DND-41 (cell line): ENCODE measurements at regions not wholly inside any gene's neighbourhood (a gene's known extent, or its start where the extent isn't known, plus 50 kb on each side); places are given as distances from the start of the nearest gene placed in this dataset.

Source experiments
- ATAC-seq: fragments of 200-7000 bp; cut with Tn5 transposase; 3 replicates; pipeline ENCODE4 v1.9.1; 2021; ENCODE audit warnings: low read depth; ENCODE audit not compliant: insufficient read depth
- DNase-seq: peaks from one replicate; pipeline ENCODE4 v3.0.0-alpha.2; 2020
- H2AFZ ChIP-seq: 2 replicates; pipeline ENCODE4 v1.6.0; 2012; ENCODE audit warnings: low read depth, low read length
- H3K27ac ChIP-seq: 2 replicates; pipeline ENCODE4 v1.5.1; 2012; ENCODE audit warnings: low read length, inconsistent platforms
- H3K27me3 ChIP-seq: fragments of 200-600 bp; sonication (generic); 2 replicates; pipeline ENCODE4 v1.6.0; 2012; ENCODE audit warnings: low read length, mild to moderate bottlenecking, inconsistent platforms; ENCODE audit not compliant: insufficient read depth, poor library complexity
- H3K36me3 ChIP-seq: 2 replicates; pipeline ENCODE4 v1.5.1; 2012; ENCODE audit warnings: low read length, inconsistent platforms; ENCODE audit not compliant: insufficient read depth
- H3K4me1 ChIP-seq: 2 replicates; pipeline ENCODE4 v1.5.1; 2012; ENCODE audit warnings: mild to moderate bottlenecking, low read length; ENCODE audit not compliant: insufficient read depth
- H3K4me2 ChIP-seq: 2 replicates; pipeline ENCODE4 v1.6.0; 2012; ENCODE audit warnings: mild to moderate bottlenecking, moderate library complexity, low read length, inconsistent platforms; ENCODE audit not compliant: insufficient read depth
- H3K4me3 ChIP-seq, 2 experiments: fragments of 200-600 bp in 1 of 2; shearing (Covaris generic) in 1 of 2; 2 replicates each; pipeline ENCODE4 v1.5.1; 2012 to 2016; ENCODE audit warnings: inconsistent platforms in 2 of 2, low read length in 2 of 2, mild to moderate bottlenecking in 2 of 2, low read depth in 1 of 2, moderate library complexity in 1 of 2
- H3K79me2 ChIP-seq: 2 replicates; pipeline ENCODE4 v1.6.0; 2012; ENCODE audit warnings: low read length, inconsistent platforms; ENCODE audit not compliant: insufficient read depth
- H3K9ac ChIP-seq: 2 replicates; pipeline ENCODE4 v1.6.0; 2012; ENCODE audit warnings: low read depth, mild to moderate bottlenecking, inconsistent platforms, low read length, moderate library complexity
- H3K9me3 ChIP-seq: 2 replicates; pipeline ENCODE4 v1.5.1; 2012; ENCODE audit warnings: low read length, moderate library complexity, mild to moderate bottlenecking, inconsistent platforms; ENCODE audit not compliant: insufficient read depth, severe bottlenecking
- H4K20me1 ChIP-seq: 2 replicates; pipeline ENCODE4 v1.6.0; 2012; ENCODE audit warnings: low read length; ENCODE audit not compliant: insufficient read depth
- EZH2 ChIP-seq: IDR thresholded peaks from 3 replicates; pipeline ENCODE4 v1.6.1; 2012; ENCODE audit warnings: borderline replicate concordance, low read depth, mild to moderate bottlenecking, moderate library complexity, low read length, inconsistent platforms; ENCODE audit not compliant: severe bottlenecking
- TF ChIP-seq, protein P1 (sequence below): IDR thresholded peaks from 2 replicates; pipeline ENCODE4 v1.5.1; 2012; ENCODE audit warnings: borderline replicate concordance, low read length, moderate library complexity, mild to moderate bottlenecking; ENCODE audit not compliant: poor library complexity, severe bottlenecking; ENCODE audit errors: extremely low read depth

GRCh38 chrX:42220083-42220482 lies 296.7 kb upstream of the CASK start:
- Histone ChIP-seq H3K4me2 (no peak overlapping the region), H3K4me1 (no peaks in the 10 kb centered on the region), H3K27ac (no peak overlapping the region), H3K9ac (no peak overlapping the region), H2AFZ (no peak overlapping the region), H3K9me3 (no peaks in the 10 kb centered on the region), H3K36me3 (no peaks in the 10 kb centered on the region), H3K27me3 (no peaks in the 10 kb centered on the region), H4K20me1 (no peaks in the 10 kb centered on the region), H3K4me3 (no peak overlapping the region), H3K79me2 (no peaks in the 10 kb centered on the region)
- TF ChIP-seq, protein P1, sequence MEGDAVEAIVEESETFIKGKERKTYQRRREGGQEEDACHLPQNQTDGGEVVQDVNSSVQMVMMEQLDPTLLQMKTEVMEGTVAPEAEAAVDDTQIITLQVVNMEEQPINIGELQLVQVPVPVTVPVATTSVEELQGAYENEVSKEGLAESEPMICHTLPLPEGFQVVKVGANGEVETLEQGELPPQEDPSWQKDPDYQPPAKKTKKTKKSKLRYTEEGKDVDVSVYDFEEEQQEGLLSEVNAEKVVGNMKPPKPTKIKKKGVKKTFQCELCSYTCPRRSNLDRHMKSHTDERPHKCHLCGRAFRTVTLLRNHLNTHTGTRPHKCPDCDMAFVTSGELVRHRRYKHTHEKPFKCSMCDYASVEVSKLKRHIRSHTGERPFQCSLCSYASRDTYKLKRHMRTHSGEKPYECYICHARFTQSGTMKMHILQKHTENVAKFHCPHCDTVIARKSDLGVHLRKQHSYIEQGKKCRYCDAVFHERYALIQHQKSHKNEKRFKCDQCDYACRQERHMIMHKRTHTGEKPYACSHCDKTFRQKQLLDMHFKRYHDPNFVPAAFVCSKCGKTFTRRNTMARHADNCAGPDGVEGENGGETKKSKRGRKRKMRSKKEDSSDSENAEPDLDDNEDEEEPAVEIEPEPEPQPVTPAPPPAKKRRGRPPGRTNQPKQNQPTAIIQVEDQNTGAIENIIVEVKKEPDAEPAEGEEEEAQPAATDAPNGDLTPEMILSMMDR, result no peak
- no peak for TF ChIP-seq EZH2
- ATAC-seq (no peak), DNase-seq (no peak)

GRCh38 chrX:42219231-42219630 lies 295.9 kb upstream of the CASK start:
- H2AFZ ChIP-seq, result no peak overlapping the region
- TF ChIP-seq, protein P1, result no peak
- no peak for TF ChIP-seq EZH2
- H3K27me3 ChIP-seq, result no peaks in the 10 kb centered on the region
- no peak overlapping the region for H3K4me2 ChIP-seq
- H3K9ac ChIP-seq, result no peak overlapping the region
- no peaks in the 10 kb centered on the region for H3K79me2 ChIP-seq
- no peak overlapping the region for H3K27ac ChIP-seq
- H3K4me1 ChIP-seq, result no peaks in the 10 kb centered on the region
- ATAC-seq (no peak), DNase-seq (no peak)
- no peaks in the 10 kb centered on the region for H3K36me3 ChIP-seq
- no peak overlapping the region for H3K4me3 ChIP-seq
- no peaks in the 10 kb centered on the region for H4K20me1 ChIP-seq
- H3K9me3 ChIP-seq, result no peaks in the 10 kb centered on the region

DNA sequence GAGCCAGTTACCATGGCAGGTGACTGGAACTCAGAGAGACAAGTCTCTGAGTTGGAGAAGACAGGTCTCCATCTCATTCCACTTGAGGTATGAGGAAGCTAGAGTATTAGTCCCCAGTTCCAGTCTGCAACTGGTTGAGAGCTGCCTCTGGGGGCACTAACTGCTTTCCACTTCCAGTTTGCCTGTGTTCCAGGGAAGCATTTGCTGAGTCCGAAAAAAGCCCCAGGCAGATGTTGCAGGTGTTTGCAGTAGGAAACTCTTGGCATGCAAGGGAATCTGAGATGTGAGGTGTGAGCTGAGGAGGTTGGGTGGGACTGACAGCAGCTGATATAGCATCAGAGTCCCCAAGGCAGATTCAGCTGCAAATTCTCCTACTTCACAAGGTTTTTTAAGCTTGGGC lies 272.2 kb upstream of the CASK start:
- Histone ChIP-seq H3K36me3 (no peaks in the 10 kb centered on the region), H3K4me2 (no peak overlapping the region), H3K4me3 (no peak overlapping the region), H3K9ac (no peak overlapping the region), H3K4me1 (no peaks in the 10 kb centered on the region), H3K27ac (no peak overlapping the region), H3K79me2 (no peaks in the 10 kb centered on the region), H3K27me3 (no peaks in the 10 kb centered on the region), H3K9me3 (peaks cover 3% of the 10 kb centered on the region), H4K20me1 (no peaks in the 10 kb centered on the region), H2AFZ (no peak overlapping the region)
- ATAC-seq, result no peak
- TF ChIP-seq, protein P1, result peak; percentile 5
- no peak for TF ChIP-seq EZH2
- no peak for DNase-seq

- Histone ChIP-seq H3K4me1 (no peaks in the 10 kb centered on the region), H3K9ac (no peak overlapping the region), H4K20me1 (no peaks in the 10 kb centered on the region), H2AFZ (no peak overlapping the region), H3K79me2 (no peaks in the 10 kb centered on the region), H3K36me3 (no peaks in the 10 kb centered on the region), H3K27ac (no peak overlapping the region), H3K27me3 (no peaks in the 10 kb centered on the region), H3K9me3 (peaks cover 3% of the 10 kb centered on the region), H3K4me2 (no peak overlapping the region), H3K4me3 (no peak overlapping the region)
- DNase-seq, result no peak
- no peak for TF ChIP-seq EZH2
- TF ChIP-seq, protein P1, result no peak
- ATAC-seq, result no peak
Observed at GRCh38 chrX:42189576-42189975, 266.2 kb upstream of the CASK start.
